GM12878 (cell line): ENCODE measurements at regions not wholly inside any gene's neighbourhood (a gene's known extent, or its start where the extent isn't known, plus 50 kb on each side); places are given as distances from the start of the nearest gene placed in this dataset.

Experiments
- ATAC-seq: fragments of 200-7000 bp; cut with Tn5 transposase; 3 replicates; pipeline ENCODE4 v1.9.1; 2020; ENCODE audit warnings: mild to moderate bottlenecking, moderate library complexity
- BruUV-seq: library from RNA; stranded (reverse); fragments of 400-500 nt; replicated peaks from 2 replicates; lab custom pipeline; 2021; lab: Mats Ljungman, UMichigan
- CTCF ChIA-PET: fragments of 300-600 bp; sonication (Branson Sonifier 250); formaldehyde crosslinking; extraction: SDS; loops from one replicate; lab custom pipeline; 2021; ENCODE audit warnings: inconsistent platforms; lab: Yijun Ruan, JAX
- POLR2A ChIA-PET: fragments of 350-600 bp; formaldehyde crosslinking; extraction: SDS; loops from one replicate; lab custom pipeline; 2021; ENCODE audit warnings: inconsistent platforms; lab: Charles Lee
- RAD21 ChIA-PET: fragments of 300-600 bp; sonication (Branson Sonifier 250); formaldehyde crosslinking; loops from one replicate; lab custom pipeline; 2023; ENCODE audit warnings: antibody characterized with exemption; ENCODE audit not compliant: unreplicated experiment; lab: Charles Lee
- SMC1A ChIA-PET: fragments of 300-600 bp; sonication (Branson Sonifier 250); formaldehyde crosslinking; loops from one replicate; lab custom pipeline; 2023; ENCODE audit not compliant: unreplicated experiment, uncharacterized antibody; lab: Charles Lee
- DNase-seq: peaks from one replicate; pipeline ENCODE4 v3.0.0-alpha.2; 2011; ENCODE audit warnings: low read depth, low spot score
- FAIRE-seq: peaks from 3 replicates; lab custom pipeline; 2011; peaks lifted over from hg19 to GRCh38; lab: Jason Lieb, UNC
- H2AFZ ChIP-seq: 2 replicates; pipeline ENCODE4 v1.6.0; 2011; ENCODE audit warnings: low read depth, low read length, control low read depth; ENCODE audit not compliant: control insufficient read depth
- H3K27ac ChIP-seq: 2 replicates; pipeline ENCODE4 v1.5.1; 2011; ENCODE audit warnings: control low read depth; ENCODE audit not compliant: control insufficient read depth, insufficient read depth
- H3K27me3 ChIP-seq, 2 experiments: replicated peaks in 1 of 2; 2 replicates each; pipeline versions ENCODE4 v1.6.0 to v1.6.1; 2011; ENCODE audit warnings: low read length in 1 of 2; ENCODE audit not compliant: control insufficient read depth in 2 of 2, insufficient read depth in 2 of 2
- H3K36me3 ChIP-seq, 2 experiments: 2 replicates each; pipeline ENCODE4 v1.5.1; 2011; ENCODE audit warnings: low read length in 1 of 2; ENCODE audit not compliant: control insufficient read depth in 2 of 2, insufficient read depth in 2 of 2
- H3K4me1 ChIP-seq: 2 replicates; pipeline ENCODE4 v1.6.1; 2011; ENCODE audit warnings: mild to moderate bottlenecking, low read length, moderate library complexity, mixed read lengths; ENCODE audit not compliant: control insufficient read depth, insufficient read depth
- H3K4me2 ChIP-seq: 2 replicates; pipeline ENCODE4 v1.6.0; 2011; ENCODE audit warnings: control low read depth; ENCODE audit not compliant: control insufficient read depth, insufficient read depth
- H3K4me3 ChIP-seq: fragments of 200-600 bp; sonication (generic); 2 replicates; pipeline ENCODE4 v1.5.1; 2016
- H3K79me2 ChIP-seq: 2 replicates; pipeline ENCODE4 v1.6.0; 2011; ENCODE audit warnings: low read length; ENCODE audit not compliant: control insufficient read depth, insufficient read depth
- H3K9ac ChIP-seq: 2 replicates; pipeline ENCODE4 v1.8.0; 2011; ENCODE audit warnings: low read length, control low read depth, mixed read lengths; ENCODE audit not compliant: control insufficient read depth, insufficient read depth
- H3K9me3 ChIP-seq: replicated peaks from 3 replicates; pipeline ENCODE4 v1.5.1; 2011; ENCODE audit warnings: mild to moderate bottlenecking, low read length; ENCODE audit not compliant: control insufficient read depth, insufficient read depth
- H4K20me1 ChIP-seq: 2 replicates; pipeline ENCODE4 v1.6.0; 2011; ENCODE audit not compliant: control insufficient read depth, insufficient read depth
- ASH2L ChIP-seq: fragments of 300-600, 200-600 bp; sonication (generic); IDR thresholded peaks from 2 replicates; pipeline ENCODE4 v1.6.1; 2017; ENCODE audit warnings: low read depth, mild to moderate bottlenecking, borderline replicate concordance
- CBX5 ChIP-seq: sonication (generic); IDR thresholded peaks from 2 replicates; pipeline ENCODE4 v1.6.1; 2016; ENCODE audit warnings: low read depth, moderate library complexity, mild to moderate bottlenecking, inconsistent platforms
- CREM ChIP-seq: IDR thresholded peaks from 2 replicates; pipeline ENCODE4 v1.6.1; 2014; ENCODE audit warnings: antibody characterized with exemption, low read depth
- DPF2 ChIP-seq: fragments of 450-650 bp; IDR thresholded peaks from 2 replicates; pipeline ENCODE4 v1.6.1; 2017; ENCODE audit warnings: mild to moderate bottlenecking
- IKZF1 ChIP-seq: fragments of 450-650 bp; conservative IDR thresholded peaks from 2 replicates; pipeline ENCODE4 v1.6.1; 2017; ENCODE audit warnings: antibody characterized with exemption, mild to moderate bottlenecking
- LARP7 ChIP-seq: fragments of 450-650 bp; IDR thresholded peaks from 2 replicates; pipeline ENCODE4 v1.6.1; 2017; ENCODE audit warnings: mild to moderate bottlenecking
- MXI1 ChIP-seq: fragments of 150-350 bp; IDR thresholded peaks from 2 replicates; pipeline ENCODE4 v1.6.1; 2011; ENCODE audit warnings: low read depth, mild to moderate bottlenecking, inconsistent platforms, low read length, improper control_type of control experiment
- NR2C2 ChIP-seq: IDR thresholded peaks from 2 replicates; pipeline ENCODE4 v1.6.1; 2011; ENCODE audit warnings: borderline replicate concordance, low read depth; ENCODE audit not compliant: control insufficient read depth, insufficient read length
- PAX8 ChIP-seq: fragments of 450-650 bp; IDR thresholded peaks from 2 replicates; pipeline ENCODE4 v1.6.1; 2017; ENCODE audit warnings: mild to moderate bottlenecking, moderate library complexity
- PRDM15 ChIP-seq: fragments of 450-650 bp; formaldehyde crosslinking; IDR thresholded peaks from 2 replicates; pipeline ENCODE4 v1.4.0; 2020; ENCODE audit warnings: mild to moderate bottlenecking, moderate library complexity
- RCOR1 ChIP-seq: conservative IDR thresholded peaks from 2 replicates; pipeline ENCODE4 v1.6.1; 2012; ENCODE audit warnings: low read depth, low read length, improper control_type of control experiment
- SPI1 ChIP-seq: IDR thresholded peaks from 2 replicates; pipeline ENCODE4 v1.6.1; 2011; ENCODE audit warnings: low read depth, mild to moderate bottlenecking, low read length, moderate library complexity, borderline replicate concordance; ENCODE audit not compliant: insufficient read depth
- SREBF2 ChIP-seq: IDR thresholded peaks from 2 replicates; pipeline ENCODE4 v1.6.1; 2012; ENCODE audit warnings: mild to moderate bottlenecking, low read length
- WGBS: methylation state at CpG from one replicate; pipeline ENCODE4 v1.1.6; 2016; ENCODE audit warnings: low lambda C conversion rate; ENCODE audit not compliant: insufficient replicate concordance, insufficient coverage; ENCODE audit errors: missing lambda C conversion rate; 5-methylcytosine and 5-hydroxymethylcytosine counted together
- in situ Hi-C: fragments of 300-500 bp; cut with MboI; formaldehyde crosslinking; loops from 9 replicates; pipeline ENCODE4 v1.14.3; 2018; ENCODE audit warnings: mixed read lengths
- intact Hi-C: fragments of 100-400 bp; cut with micrococcal nuclease; formaldehyde crosslinking; loops from one replicate; pipeline ENCODE4 v1.14.2; 2022; ENCODE audit not compliant: unreplicated experiment
- TF ChIP-seq, protein P1 (sequence below): IDR thresholded peaks from 2 replicates; pipeline ENCODE4 v1.6.1; 2012; ENCODE audit warnings: low read length, inconsistent platforms

DNA sequence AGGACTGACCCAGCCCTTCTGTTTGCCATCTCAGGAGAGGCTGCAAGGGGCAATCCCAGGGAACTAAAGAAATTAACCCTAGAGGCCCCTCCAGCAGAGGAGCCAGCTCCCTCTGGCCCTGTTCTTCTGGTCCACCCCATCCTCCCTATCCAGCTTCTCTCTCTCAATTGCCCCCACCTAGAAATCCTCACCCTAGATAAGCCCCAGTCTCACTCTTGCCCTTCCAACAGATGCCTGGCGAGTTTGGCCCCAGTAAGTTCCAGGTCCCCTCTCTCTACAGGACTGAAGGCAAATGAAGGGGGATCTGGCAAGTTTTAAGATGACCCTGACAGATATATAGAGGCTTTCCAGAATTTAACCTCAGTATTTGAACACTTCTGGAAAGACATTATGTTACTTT lies 134.0 kb downstream of the THBS2 start (continued):
- no peak for TF ChIP-seq CREM
- no peak for TF ChIP-seq CBX5
- no peak for TF ChIP-seq SREBF2
- no peak for TF ChIP-seq NR2C2

GRCh38 chr6:169118346-169118830 lies 135.3 kb downstream of the THBS2 start:
- DNase-seq = no peak
- Histone ChIP-seq H3K9me3 (no peaks in the 10 kb centered on the region), H3K27ac (no peak overlapping the region), H4K20me1 (no peaks in the 10 kb centered on the region), H3K4me2 (no peak overlapping the region), H3K4me3 (no peak overlapping the region), H2AFZ (no peak overlapping the region), H3K79me2 (no peaks in the 10 kb centered on the region), H3K27me3 (no peaks in the 10 kb centered on the region), H3K4me1 (no peaks in the 10 kb centered on the region), H3K9ac (no peak overlapping the region), H3K36me3 (no peaks in the 10 kb centered on the region)
- in situ Hi-C loops (no loop called here), intact Hi-C loops (no loop called here)
- ChIA-PET SMC1A (no interaction called here), CTCF (no interaction called here), POLR2A (no interaction called here), RAD21 (no interaction called here)
- FAIRE-seq = no peak
- WGBS = 13% methylated on average over 7 of the region's 7 CpGs
- no TSS peak for BruUV-seq
- ATAC-seq = no peak
- TF ChIP-seq SREBF2 (no peak), DPF2 (no peak), MXI1 (no peak), RCOR1 (no peak), IKZF1 (no peak), LARP7 (no peak), PRDM15 (CRISPR knock-in tag) (no peak), ASH2L (no peak), SPI1 (no peak), PAX8 (no peak)
- TF ChIP-seq, protein P1, sequence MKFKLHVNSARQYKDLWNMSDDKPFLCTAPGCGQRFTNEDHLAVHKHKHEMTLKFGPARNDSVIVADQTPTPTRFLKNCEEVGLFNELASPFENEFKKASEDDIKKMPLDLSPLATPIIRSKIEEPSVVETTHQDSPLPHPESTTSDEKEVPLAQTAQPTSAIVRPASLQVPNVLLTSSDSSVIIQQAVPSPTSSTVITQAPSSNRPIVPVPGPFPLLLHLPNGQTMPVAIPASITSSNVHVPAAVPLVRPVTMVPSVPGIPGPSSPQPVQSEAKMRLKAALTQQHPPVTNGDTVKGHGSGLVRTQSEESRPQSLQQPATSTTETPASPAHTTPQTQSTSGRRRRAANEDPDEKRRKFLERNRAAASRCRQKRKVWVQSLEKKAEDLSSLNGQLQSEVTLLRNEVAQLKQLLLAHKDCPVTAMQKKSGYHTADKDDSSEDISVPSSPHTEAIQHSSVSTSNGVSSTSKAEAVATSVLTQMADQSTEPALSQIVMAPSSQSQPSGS = no peak
